GM21360 (cell line): ENCODE measurements at regions not wholly inside any gene's neighbourhood (a gene's known extent, or its start where the extent isn't known, plus 50 kb on each side); places are given as distances from the start of the nearest gene placed in this dataset.
A peak's percentile ranks its signal among the peaks of the same experiment; 100 is the strongest.

ENCODE experiments used
- ATAC-seq: cut with Tn5 transposase; IDR thresholded peaks from one replicate; pipeline ENCODE4 v1.9.1; 2021; ENCODE audit warnings: mild to moderate bottlenecking, moderate library complexity; ENCODE audit not compliant: unreplicated experiment

GRCh38 chr5:117463881-117464570, 889.4 kb upstream of the SEMA6A start:
- ATAC-seq: no peak

DNA sequence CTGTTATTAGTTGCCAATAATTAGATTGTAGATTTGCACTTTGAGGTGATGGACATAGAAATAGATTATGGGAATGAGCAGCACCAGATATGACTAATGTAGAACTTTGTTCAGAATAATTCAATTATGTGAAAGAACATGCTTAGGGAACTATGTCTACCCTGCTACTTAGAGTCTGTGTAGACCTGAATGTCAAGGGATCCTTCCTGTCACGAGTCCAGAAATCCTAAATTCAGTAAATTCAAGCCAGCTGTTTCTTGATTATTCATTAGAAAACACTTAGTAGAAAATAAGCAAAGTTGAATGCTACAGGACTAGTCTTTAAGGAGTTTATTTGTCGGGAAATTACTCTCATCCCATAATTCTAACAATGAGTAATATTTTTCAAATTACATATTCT, 887.3 kb upstream of the SEMA6A start:
- ATAC-seq: no peak

DNA sequence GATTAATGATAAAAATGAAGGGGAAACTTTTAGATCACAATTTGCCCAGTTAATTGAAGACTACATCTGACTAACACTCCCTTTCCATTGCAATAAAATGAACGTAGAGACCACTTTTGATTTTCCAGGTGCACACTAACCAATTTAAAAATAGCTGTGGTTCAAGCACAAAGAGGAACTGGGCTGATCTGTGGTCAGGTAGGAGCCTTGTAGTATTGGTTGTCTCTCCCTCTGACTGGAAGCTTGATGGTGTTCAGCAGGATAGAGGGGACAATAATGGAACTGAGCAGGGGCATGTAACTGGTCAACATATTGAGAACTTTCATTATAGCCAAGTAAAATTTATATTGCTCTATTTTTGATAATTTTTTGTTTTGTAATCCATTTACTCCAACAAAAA, 886.8 kb upstream of the SEMA6A start:
- peak; percentile 79 for ATAC-seq

DNA sequence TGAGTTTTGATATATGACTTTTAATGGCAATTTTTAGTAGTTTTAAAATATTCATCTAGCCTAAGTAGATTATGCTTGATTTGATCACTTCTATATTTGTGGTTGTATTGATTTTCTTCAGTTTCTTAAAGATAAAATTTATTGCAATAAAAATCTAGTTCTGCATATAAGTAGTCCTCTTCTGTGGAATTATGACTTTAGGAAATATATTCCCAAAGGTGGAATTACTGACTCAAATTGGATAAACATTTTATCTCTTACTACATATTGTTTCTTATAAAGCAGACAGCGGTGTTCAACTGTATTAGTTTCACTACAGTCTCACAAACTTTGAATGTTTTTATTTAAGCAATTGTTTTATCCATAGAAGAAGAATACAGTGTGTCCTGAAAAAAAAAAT, 883.0 kb upstream of the SEMA6A start:
- no peak for ATAC-seq

- no peak for ATAC-seq
Measured at GRCh38 chr5:117456866-117457470, 882.3 kb upstream of the SEMA6A start.

DNA sequence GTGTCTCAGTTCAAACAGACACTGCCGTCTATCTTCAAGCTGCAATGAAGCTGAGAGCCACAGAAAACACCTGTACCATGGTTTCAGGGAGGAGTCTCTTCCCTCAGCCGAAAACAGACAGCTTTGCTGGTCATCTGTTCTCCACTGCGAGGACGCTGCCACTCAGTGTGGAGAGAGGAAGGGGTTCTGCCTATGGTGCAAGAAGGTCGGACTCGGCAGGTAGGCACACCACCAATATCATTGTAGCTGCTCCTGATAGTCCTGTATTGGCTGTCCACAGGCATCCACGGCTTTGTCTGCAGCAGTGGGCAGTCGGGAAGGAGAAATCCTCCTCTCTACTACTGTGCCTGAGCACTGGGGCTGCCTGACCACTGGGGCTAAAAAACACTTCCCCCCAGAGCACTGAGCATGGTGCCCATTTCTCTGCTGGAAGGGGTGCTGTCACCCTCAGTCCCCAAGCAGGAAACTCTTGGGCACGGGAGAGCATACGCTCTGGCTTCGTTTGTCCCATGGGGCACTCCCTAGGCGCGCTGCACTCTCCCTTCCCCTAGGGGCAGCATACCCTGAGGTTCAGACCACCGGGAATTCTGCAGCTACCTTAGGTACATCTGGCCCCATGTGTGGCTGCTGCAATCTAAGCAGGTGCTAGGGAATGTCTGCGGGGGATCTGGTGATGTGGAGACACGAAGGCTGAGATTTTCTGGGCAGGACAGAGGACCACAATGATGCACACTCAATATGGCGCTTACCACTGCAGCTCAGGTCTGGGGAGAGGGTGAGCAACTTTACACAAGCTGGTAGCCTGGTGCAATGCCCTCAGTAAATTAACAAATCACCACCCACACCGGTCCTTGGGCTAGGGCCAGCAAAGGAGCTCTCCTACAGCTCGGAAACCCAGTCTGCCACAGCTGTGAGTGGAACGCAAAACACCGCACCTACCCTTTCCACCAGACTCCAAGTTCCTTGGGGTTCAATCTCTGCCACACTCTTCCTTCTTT, 880.9 kb upstream of the SEMA6A start:
- peak; percentile 50 for ATAC-seq

GRCh38 chr5:117454716-117455212, 880.1 kb upstream of the SEMA6A start:
- ATAC-seq: peak; percentile 89

DNA sequence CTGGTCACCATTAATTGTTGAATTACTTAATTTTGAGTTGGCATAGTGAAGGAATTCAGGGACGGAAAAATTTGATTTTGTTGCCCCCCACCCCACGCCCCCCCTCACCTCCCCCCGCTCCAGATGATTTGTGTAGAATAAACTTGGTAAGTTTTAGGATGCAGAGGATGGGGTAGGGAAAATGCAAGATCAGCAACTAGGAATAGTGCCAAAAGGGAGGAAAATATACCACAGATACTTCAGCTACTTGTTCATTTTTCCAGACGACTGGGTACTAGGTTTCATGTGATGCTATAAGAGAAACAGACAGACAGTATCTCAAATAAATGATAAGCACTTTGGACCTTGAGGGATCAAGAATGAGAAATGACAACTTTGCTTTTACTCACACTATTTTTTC, 862.2 kb upstream of the SEMA6A start:
- ATAC-seq: no peak

DNA sequence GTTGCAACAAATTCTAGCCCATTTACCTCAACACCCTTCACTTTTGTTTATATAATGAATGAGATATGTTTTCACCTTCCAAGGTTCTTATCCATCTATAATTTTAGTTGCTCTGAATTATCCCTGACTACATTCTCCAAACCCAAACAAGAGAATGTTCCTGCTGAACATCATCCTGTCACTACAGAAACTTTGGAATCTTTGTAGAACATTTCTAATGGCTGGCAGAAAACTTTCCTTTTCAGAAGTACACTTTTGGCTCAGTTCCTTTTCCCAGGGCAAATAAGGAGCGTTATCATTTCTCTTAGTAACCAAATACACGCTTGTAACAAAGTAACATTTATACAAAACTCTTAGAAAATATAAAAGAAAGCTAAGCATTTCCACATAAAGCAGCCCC, 860.6 kb upstream of the SEMA6A start:
- no peak for ATAC-seq

DNA sequence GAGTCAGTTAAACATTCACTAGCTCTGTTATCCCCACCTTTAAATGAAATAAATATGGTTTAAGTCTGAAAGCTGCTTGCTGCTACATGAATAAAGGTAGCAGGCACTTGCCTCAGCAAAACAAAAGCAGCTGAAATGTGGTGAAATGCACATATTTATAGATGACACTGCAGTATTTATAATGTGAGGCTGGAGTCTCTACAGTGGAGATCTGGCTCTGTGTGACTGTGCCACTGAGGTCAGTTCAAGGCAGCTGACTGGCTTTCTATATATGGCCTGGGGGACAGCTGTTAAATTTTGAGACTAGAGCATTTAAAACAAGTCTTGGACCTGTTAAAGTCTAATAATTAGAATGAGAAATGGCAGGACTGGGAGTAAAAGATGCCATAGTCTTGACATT, 859.6 kb upstream of the SEMA6A start:
- ATAC-seq: no peak

DNA sequence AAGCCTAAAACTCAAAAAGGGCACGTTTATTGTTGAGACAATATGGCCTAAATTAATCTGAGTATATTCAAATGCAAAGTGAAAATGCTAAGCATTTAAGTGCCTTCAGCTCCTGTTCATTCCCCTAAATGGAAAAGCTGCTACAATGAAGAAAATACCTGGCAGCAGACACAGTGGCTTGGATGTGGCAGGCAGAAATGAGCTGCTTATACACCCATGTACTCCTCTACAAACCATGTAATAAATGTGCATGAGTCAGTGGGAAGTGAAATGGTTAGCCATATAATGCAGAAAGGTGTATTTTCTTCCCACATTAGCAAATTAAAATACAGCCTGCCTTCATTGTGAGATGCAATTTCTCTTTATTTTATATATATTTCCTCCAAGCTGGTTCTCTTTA, 859.2 kb upstream of the SEMA6A start:
- ATAC-seq: no peak

GRCh38 chr5:117431091-117431490, 856.5 kb upstream of the SEMA6A start:
- ATAC-seq: no peak

DNA sequence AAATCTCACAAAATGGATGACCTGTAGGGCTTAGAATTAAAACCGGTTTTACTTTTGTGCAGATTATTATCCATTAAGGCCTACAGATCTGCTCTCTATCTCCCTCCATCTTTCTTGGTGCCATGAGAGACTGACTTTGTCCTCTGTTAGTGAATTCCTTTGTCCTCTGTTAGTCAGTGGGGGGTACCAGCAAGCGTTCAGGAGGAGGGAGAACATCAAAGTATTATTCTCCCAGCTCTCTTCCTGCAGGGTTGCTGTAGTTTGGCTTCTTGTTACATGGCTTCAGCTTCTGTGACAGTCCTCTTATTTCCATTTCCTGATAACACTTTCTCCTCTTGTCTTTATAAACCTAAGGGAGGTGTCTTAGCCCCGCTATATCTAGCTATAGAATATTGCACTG, 850.5 kb upstream of the SEMA6A start:
- no peak for ATAC-seq

GRCh38 chr5:117424559-117424958, 849.9 kb upstream of the SEMA6A start:
- ATAC-seq: no peak

DNA sequence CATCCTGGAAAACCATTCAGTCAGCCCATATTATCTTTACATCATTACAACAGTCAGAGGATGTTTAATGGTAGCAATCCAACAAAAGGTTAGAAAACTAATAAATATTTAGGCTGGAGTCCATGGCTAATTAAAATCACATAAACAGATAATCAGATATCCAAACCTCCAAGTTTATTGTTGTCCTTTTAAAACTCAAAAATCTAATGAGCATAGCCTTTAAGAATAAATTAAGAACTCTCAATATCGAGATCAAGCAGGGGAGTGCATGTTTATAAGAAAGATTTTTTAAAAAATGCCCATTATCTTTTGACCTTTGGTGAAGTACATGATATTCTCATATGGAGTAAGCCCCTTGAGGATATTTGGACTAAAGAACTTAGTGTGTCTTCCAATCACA, 842.9 kb upstream of the SEMA6A start:
- ATAC-seq: no peak

DNA sequence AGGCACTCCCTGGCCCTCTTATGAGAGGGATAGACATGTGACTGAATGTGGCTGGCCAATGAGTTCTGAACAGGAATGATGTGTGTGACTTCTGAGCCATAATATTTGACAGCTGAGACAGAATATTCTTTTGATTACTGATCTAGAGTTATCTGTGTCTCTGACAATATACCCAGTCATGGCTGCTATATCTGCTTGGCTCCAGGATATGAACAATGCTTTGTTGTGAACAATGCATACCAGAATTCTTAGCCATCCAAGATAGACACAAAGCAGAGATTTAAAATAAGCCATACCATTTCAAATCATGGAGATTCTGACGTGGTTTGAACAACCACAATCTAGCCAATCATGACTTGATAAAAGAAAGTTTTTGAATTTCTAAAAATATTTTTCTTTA, 840.3 kb upstream of the SEMA6A start:
- no peak for ATAC-seq

GRCh38 chr5:117411701-117412100, 837.1 kb upstream of the SEMA6A start:
- ATAC-seq: no peak

- ATAC-seq: no peak
Measured at GRCh38 chr5:117405197-117405596, 830.6 kb upstream of the SEMA6A start.

GRCh38 chr5:117394506-117395157, 820.0 kb upstream of the SEMA6A start:
- no peak for ATAC-seq

- ATAC-seq: no peak
Measured at GRCh38 chr5:117393125-117393524, 818.5 kb upstream of the SEMA6A start.

DNA sequence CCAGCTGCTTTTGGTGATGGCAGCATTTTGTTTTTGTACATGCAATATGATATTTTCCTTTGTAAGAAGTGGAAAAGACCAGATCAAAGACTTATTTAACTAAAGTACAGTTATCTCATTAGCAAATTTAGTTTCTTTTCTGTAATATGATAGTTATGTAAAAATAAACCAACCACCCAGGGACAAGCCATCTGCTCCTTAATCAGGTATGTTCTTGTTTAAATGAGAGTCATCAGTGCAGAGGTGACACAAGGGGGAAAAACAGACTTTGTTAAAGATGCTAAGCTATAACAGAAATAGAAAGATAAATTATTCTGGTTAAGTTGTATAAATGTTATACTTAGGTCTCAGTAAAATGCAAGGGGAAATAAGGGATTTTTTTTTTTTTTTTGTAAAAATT, 805.7 kb upstream of the SEMA6A start:
- no peak for ATAC-seq
